ENCODE measurements at regions not wholly inside any gene's neighbourhood (a gene's known extent, or its start where the extent isn't known, plus 50 kb on each side); places are given as distances from the start of the nearest gene placed in this dataset.
"Not testable (repeated sequence)": the region's sequence is repeated elsewhere in the genome, so short reads cannot be mapped to it uniquely, and the experiment has no call there.

GRCh38 chr2:8225798-8226197, 456.1 kb upstream of the ID2 start:
- DNase-seq: no peak

DNA sequence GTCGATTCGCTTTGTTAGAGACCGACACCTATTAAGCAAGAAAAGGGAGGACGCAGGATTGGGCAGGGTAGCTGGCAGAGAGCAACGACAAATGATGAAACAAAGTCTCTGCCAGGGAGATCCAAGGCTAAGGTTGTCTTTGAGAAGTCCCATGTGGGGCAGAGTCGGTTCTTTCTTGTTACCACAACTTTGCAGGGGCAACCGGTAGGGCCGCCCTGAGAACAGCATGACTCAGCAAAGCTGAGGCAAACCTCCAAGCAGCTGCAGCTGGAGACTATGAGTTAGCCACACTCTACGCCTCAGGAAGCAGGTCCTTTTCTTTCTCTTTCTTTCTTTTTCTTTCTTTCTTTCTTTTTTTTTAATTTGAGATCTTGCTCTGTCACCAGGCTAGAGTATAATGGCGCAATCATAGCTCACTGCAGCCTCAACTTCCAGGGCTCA, 452.3 kb upstream of the ID2 start:
- peak in 1 of 2 donors; percentile 36 for DNase-seq

- DNase-seq: no peak
These were observed 451.4 kb upstream of the ID2 start for GRCh38 chr2:8230466-8230865.

DNA sequence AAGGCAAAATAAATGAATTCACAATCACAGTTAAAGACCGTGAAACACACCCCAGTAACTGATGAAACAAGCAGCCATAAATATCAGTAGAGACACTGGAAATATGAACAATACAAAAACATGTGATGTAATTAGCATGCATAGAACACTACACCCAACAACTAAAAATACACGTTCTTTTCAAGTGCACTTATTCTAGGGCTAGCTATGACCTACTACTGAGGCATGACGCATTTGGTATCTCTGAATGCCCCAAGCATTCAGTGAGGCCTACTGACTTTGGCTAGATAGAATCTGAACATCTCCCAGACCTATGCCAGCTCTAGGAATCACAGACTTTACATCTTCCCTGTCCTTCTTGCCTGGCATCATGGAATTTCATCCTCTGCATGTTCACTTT, 450.0 kb upstream of the ID2 start:
- DNase-seq: no peak

DNA sequence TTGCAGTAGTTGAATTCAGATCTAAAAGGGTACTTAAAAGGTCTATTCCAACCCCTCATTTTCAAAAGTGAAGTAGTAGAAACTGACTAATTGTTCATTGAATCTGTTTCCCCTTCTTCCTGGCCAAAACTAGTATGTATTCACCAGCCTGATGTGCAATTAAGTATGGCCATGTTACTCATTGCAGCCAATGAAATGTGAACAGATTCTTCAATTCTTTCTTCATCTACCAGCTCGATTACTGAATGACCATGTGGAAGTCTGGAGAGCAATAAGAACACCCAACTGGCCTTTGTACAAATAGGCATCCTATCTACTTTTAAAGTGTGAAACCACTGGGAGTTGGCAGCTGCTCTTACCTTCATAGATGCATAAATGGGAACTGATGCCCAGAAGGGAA, 449.0 kb upstream of the ID2 start:
- no peak for DNase-seq

DNA sequence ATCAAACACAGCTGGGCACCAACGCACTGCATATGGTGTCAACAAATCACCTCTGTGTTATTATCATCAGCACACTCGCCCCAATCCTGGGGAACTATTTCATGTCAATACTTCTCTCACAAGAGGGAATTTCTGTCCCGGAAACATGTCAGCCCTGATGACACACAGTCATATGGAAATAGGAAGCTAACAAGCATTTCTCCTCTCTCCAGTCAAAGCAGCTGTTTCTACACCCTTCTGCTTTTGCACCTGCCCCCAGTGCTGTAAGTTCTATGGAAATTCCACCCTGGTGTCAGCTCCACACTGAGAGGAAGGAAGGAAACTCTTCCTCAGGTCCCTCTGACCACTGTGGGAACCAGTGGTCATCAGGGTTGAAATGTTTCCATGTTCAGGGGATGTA, 447.6 kb upstream of the ID2 start:
- no peak for DNase-seq

GRCh38 chr2:8234757-8235374, 447.0 kb upstream of the ID2 start:
- DNase-seq: no peak

GRCh38 chr2:8235419-8235818, 446.4 kb upstream of the ID2 start:
- DNase-seq: no peak

DNA sequence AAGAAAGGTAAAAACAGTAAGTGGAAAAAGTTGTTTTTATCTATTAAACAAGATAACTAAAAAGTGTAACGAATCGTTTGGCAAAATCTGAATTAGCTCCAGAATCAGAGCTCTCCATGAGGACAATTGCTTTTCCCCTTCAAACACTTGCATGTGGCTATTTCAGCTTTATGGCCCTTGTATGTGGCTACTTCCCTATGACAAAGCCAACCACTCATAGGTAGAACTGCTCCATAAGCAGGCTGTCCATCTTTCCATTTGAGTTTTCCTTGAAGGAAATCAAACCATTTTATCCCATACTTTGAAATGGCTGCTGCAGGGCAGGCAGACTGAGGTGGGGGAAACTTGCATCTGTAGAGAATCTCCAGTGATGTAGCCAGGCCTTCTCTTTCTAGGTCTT, 445.5 kb upstream of the ID2 start:
- no peak for DNase-seq

GRCh38 chr2:8238521-8239230, 443.2 kb upstream of the ID2 start:
- DNase-seq: no peak

DNA sequence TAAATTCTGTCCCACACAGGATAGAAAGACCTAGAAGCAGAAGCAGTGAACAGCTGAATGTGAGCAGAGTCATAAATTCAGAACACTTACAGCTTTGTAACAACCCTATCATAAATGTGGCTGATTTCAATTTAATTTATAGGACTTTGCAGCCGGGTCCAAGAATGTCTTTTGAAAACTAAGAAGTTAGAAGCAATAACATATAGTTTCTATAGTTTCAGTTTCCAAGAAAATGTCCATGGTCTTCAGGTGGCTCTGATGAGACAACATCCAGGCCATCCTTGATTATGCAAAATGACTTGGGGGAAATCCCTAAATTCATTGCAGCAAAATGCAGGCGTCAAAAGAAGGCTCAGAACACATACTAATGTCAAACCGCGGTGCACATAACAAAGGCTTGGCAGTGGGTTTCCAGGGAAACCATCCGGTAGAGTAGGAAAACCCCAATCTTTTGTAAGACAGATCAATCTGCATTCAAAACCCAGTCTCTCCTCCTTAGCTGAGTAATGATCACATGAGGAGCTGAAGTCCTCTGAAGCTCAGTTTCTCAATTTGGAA, 442.2 kb upstream of the ID2 start:
- DNase-seq: no peak

DNA sequence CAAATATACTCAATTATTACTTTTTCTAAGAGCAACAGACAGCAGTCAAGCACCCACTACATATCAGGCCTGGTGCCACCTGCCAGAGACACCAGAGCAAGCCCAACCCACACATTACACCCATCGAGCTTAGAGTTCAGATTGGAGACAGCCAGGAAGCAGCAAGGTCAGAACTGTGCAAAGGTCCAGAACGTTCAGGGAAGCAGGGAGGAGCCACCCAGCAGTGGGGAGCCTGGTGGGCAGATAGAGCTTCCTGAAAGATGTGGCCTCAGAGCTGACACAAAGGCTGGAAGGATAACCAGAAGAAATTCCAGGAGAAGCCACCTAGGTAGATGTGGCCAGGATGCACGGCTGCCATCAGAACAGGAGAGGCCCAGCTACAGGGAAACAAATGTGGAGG, 440.5 kb upstream of the ID2 start:
- DNase-seq: no peak

GRCh38 chr2:8242739-8243138, 439.1 kb upstream of the ID2 start:
- DNase-seq: no peak

GRCh38 chr2:8243748-8244400, 438.0 kb upstream of the ID2 start:
- no peak for DNase-seq

GRCh38 chr2:8244639-8245038, 437.2 kb upstream of the ID2 start:
- DNase-seq: no peak

DNA sequence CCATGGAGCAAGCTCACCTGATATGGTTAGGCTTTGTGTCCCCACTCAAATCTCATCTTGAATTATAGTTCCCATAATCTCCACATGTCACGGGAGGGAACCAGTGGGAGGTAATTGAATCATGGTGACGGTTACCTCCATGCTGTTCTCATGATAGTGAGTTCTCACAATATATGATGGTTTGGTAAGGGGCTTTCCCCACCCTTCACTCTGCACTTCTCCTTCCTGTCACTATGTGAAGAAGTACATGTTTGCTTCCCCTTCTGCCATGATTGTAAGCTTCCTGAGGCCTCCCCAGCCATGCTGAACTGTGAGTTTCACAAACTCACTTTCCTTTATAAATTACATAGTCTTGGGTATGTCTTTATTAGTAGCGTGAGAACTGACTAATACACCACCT, 435.7 kb upstream of the ID2 start:
- no peak for DNase-seq

GRCh38 chr2:8247905-8248622, 433.8 kb upstream of the ID2 start:
- no peak for DNase-seq

DNA sequence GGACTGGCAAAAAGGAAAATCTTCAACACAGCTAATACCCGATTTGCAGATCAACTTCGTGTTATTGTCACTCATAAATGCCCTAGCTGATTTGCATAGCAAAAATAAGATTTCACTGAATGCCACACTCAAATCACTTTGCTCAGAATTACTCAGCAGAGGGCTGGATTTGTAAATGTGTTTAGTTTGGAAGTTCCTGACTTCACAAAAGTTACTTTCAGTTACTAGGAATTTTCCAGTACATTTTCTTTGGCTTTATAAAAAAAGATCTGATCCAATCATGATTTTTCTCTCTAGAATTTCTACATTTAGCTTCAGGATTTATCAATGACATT, 433.3 kb upstream of the ID2 start:
- DNase-seq: no peak

- DNase-seq: no peak
These were observed 432.7 kb upstream of the ID2 start for GRCh38 chr2:8249141-8249540.

DNA sequence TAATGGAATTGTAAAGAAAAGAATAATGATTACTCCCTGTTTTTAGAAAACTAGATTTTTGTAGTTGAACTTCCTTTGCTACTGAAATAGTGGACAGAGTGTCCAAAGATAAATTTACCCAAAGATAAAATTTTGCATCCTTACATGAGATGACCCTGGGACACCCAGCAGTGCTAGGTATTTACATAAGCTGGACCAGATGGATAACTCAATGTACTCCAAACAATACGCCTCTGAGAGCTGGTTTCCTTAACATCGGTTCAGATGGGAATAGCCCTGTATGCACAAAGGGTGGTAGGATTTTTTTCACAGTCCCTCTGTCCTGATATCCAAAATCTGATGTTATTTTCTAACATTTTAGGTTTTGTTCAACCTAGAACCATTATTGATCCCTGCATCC, 432.1 kb upstream of the ID2 start:
- DNase-seq: no peak

DNA sequence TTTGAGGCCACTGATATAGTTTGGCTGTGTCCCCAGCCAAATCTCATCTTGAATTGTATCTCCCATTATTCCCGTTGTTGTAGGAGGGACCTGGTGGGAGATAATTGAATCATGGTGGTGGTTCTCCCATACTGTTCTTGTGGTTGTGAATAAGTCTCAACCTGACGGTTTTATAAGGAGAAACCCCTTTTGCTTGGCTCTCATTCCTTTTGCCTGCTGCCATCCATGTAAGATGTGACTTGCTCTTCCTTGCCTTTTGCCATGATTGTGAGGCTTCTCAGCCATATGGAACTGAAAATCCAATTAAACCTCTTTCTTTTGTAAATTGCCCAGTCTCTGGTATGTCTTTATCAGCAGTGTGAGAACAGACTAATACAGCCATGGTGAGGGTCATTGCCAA, 431.6 kb upstream of the ID2 start:
- not testable (repeated sequence) for DNase-seq

GRCh38 chr2:8251291-8251690, 430.6 kb upstream of the ID2 start:
- DNase-seq: no peak

DNA sequence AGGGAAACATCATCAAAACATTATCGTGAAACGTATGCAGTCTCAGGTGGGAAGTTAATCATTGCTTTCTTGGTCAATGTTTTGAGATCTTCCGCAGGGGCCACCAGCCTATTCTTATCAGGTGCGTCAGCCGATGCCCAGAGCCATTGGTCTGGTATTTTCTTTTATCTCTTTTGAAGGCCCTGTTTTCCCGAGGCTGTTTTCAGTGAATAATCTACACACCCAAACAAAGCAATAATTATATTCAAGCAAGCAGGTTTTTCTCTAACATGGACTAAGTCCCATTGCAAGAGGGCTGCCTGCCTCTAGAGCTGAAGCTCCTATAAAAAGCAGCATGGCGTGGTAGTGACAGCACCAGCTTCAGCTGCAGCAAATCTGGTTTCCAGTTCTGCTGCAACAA, 430.0 kb upstream of the ID2 start:
- DNase-seq: no peak

All from right lung (tissue), 2 donors.